GM18867 (cell line): ENCODE measurements at regions not wholly inside any gene's neighbourhood (a gene's known extent, or its start where the extent isn't known, plus 50 kb on each side); places are given as distances from the start of the nearest gene placed in this dataset.
"Not testable (repeated sequence)": the region's sequence is repeated elsewhere in the genome, so short reads cannot be mapped to it uniquely, and the experiment has no call there.

Source experiments
- ATAC-seq: cut with Tn5 transposase; IDR thresholded peaks from one replicate; pipeline ENCODE4 v1.9.1; 2021; ENCODE audit warnings: mild to moderate bottlenecking, moderate library complexity; ENCODE audit not compliant: unreplicated experiment

DNA sequence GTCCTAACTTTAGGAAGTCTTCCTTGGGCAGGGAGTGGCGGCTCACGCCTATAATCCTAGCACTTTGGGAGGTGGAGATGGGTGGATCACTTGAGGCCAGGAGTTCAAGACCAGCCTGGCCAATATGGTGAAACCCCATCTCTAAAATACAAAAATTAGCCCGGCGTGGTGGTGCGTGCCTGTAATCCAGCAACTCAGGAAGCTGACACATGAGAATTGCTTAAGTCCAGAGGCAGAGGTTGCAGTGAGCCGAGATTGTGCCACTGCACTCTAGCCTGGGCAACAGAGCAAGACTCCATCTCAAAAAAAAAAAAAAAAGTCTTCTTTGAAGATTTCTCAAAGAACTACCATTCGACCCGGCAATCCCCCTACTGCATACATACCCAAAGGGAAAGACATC lies 50.0 kb upstream of the GPCPD1 start:
- not testable (repeated sequence) for ATAC-seq
